ENCODE measurements at regions not wholly inside any gene's neighbourhood (a gene's known extent, or its start where the extent isn't known, plus 50 kb on each side); places are given as distances from the start of the nearest gene placed in this dataset.
A peak's percentile ranks its signal among the peaks of the same experiment; 100 is the strongest.

GRCh38 chr11:45724153-45724552, 58.7 kb upstream of the CHST1 start:
- FAIRE-seq, result no peak
- H3K27ac ChIP-seq (ENCODE audit: low read depth, low read length), result no peak overlapping the region
- no peaks in the 10 kb centered on the region for H3K79me2 ChIP-seq (ENCODE audit: control insufficient read depth in 1 of 2, insufficient read depth in 2 of 2, low read length in 2 of 2)
- no peaks in the 10 kb centered on the region for H3K79me1 ChIP-seq (ENCODE audit: low read depth, low read length)
- no peak overlapping the region for H3K14ac ChIP-seq (ENCODE audit: insufficient read length)
- H3K9me3 ChIP-seq (ENCODE audit: insufficient read depth in 2 of 2, low read depth in 1 of 2, low read length in 1 of 2), result no peaks in the 10 kb centered on the region
- H3K4me3 ChIP-seq (ENCODE audit: extremely low read depth in 1 of 4, insufficient read depth in 2 of 4, low read depth in 3 of 4, low read length in 4 of 4), result no peak overlapping the region
- no peak overlapping the region for H2BK15ac ChIP-seq (ENCODE audit: low read length)
- no peak overlapping the region for H2AFZ ChIP-seq (ENCODE audit: low read length)
- no peak overlapping the region for H4K5ac ChIP-seq (ENCODE audit: insufficient read length, low read depth, low read length)
- H4K8ac ChIP-seq (ENCODE audit: extremely low read depth, insufficient read depth, low read length), result no peak overlapping the region
- no peaks in the 10 kb centered on the region for H3K36me3 ChIP-seq (ENCODE audit: control insufficient read depth in 2 of 4, insufficient read depth in 4 of 4, low read length in 3 of 4)
- ChIA-PET CTCF (ENCODE audit: partially characterized antibody) (interaction anchor here (0.9 to 3.0 kb wide), 6 partner anchors 10 to 69 kb away, joined by 3 to 20 read pairs (median 4); no protein-coding TSS in a partner anchor), POLR2A (ENCODE audit: partially characterized antibody) (interaction anchor here (1.2 kb wide), 1 partner anchor 17 kb away, joined by 3 read pairs; no protein-coding TSS in a partner anchor)
- no peaks in the 10 kb centered on the region for H3K23me2 ChIP-seq (ENCODE audit: low read depth, low read length)
- no peak overlapping the region for H4K91ac ChIP-seq (replicated peaks; ENCODE audit: insufficient read length, low read length)
- no peak overlapping the region for H2BK120ac ChIP-seq (replicated peaks; ENCODE audit: low read depth, low read length)
- no peak overlapping the region for H3K56ac ChIP-seq (replicated peaks; ENCODE audit: insufficient read length, low read depth, low read length)
- H2BK20ac ChIP-seq (ENCODE audit: low read length), result no peak overlapping the region
- H3K27me3 ChIP-seq (replicated peaks in 1 of 4; ENCODE audit: control insufficient read depth in 3 of 4, extremely low read depth in 1 of 4, insufficient read depth in 3 of 4, low read length in 3 of 4), result no peaks in the 10 kb centered on the region; a peak in 1 of 7 replicates
- H2BK5ac ChIP-seq (ENCODE audit: low read depth, low read length), result 0 out of 2 replicates have a peak overlapping the region, but pooled peaks have one; percentile 79
- no peak overlapping the region for H2AK5ac ChIP-seq (ENCODE audit: low read depth, low read length)
- peaks cover 4 to 14% (median 10%) of the 10 kb centered on the region in 4 experiments; a peak in 6 of 7 replicates for H3K4me1 ChIP-seq (replicated peaks in 1 of 4; ENCODE audit: control insufficient read depth in 3 of 4, insufficient read depth in 4 of 4, low read length in 3 of 4)
- no peak overlapping the region for H2BK12ac ChIP-seq (ENCODE audit: low read depth, low read length)
- no peak overlapping the region for H3K23ac ChIP-seq (ENCODE audit: insufficient read length)
- WGBS, 2 experiments (ENCODE audit: extremely low coverage in 1 of 2, insufficient coverage in 1 of 2, insufficient read length in 1 of 2, insufficient replicate concordance in 2 of 2, low coverage in 1 of 2, low lambda C conversion rate in 2 of 2, missing lambda C conversion rate in 1 of 2), result 58% methylated on average over 3 of the region's 3 CpGs; no CpG with 5 or more reads in 1 of the 2 experiments
- no peak overlapping the region for H3K4ac ChIP-seq (replicated peaks; ENCODE audit: insufficient read length, low read depth, low read length)
- no peak overlapping the region for H3K18ac ChIP-seq (ENCODE audit: extremely low read depth, low read length)
- no peaks in the 10 kb centered on the region for H4K20me1 ChIP-seq (replicated peaks in 1 of 2; ENCODE audit: control insufficient read depth in 1 of 2, insufficient read depth in 2 of 2, low read length in 2 of 2)
- no peak overlapping the region for H3K9ac ChIP-seq (replicated peaks in 1 of 4; ENCODE audit: extremely low read depth in 1 of 4, low read depth in 3 of 4, low read length in 3 of 4)
- DNase-seq (ENCODE audit: low read depth in 1 of 2, low spot score in 2 of 2), result no peak
- H3K4me2 ChIP-seq (ENCODE audit: insufficient read depth in 1 of 2, low read depth in 2 of 2, low read length in 2 of 2), result peak overlapping the region in 1 of 2 experiments; percentile 29; a peak in 2 of 4 replicates
- TF ChIP-seq CTCF (IDR thresholded peaks at IDR 0.05; ENCODE audit: control extremely low read depth in 1 of 3, insufficient read depth in 1 of 3, low read depth in 1 of 3, low read length in 3 of 3) (no peak), ATF3 (IDR thresholded peaks at IDR 0.05; ENCODE audit: insufficient read depth, low read depth, low read length) (no peak), MAX (IDR thresholded peaks at IDR 0.05) (no peak), HDAC6 (IDR thresholded peaks at IDR 0.05; ENCODE audit: low read depth, low read length) (no peak), GABPA (IDR thresholded peaks at IDR 0.05; ENCODE audit: borderline replicate concordance, insufficient read depth, low read length) (no peak), TBP (IDR thresholded peaks at IDR 0.05; ENCODE audit: low read depth, low read length) (no peak), SRF (IDR thresholded peaks at IDR 0.05; ENCODE audit: low read depth, low read length) (no peak), FOSL1 (IDR thresholded peaks at IDR 0.05; ENCODE audit: insufficient read depth, low read depth, low read length) (no peak), RNF2 (IDR thresholded peaks at IDR 0.05; ENCODE audit: borderline replicate concordance, low read depth, low read length, missing control alignments, poor library complexity, severe bottlenecking) (no peak), CHD2 (IDR thresholded peaks at IDR 0.05; ENCODE audit: low read length) (no peak)
